Tibial nerve (tissue), 4 donors: ENCODE measurements at regions not wholly inside any gene's neighbourhood (a gene's known extent, or its start where the extent isn't known, plus 50 kb on each side); places are given as distances from the start of the nearest gene placed in this dataset.

Experiments used
- DNase-seq, 2 donors: peaks; one replicate each; pipeline ENCODE4 v3.0.0-alpha.2; 2019; ENCODE audit warnings: low spot score in 2 of 2
- H3K27ac ChIP-seq, 4 donors: fragments of 200-600 bp; sonication (generic) in 3 of 4; one replicate each; pipeline ENCODE4 v1.5.1; 2017 to 2019; ENCODE audit warnings: mild to moderate bottlenecking in 1 of 4
- H3K27me3 ChIP-seq, 2 donors: fragments of 200-600 bp; sonication (generic) in 1 of 2; one replicate each; pipeline versions ENCODE4 v1.5.1 to v1.6.0; 2017 to 2019
- H3K36me3 ChIP-seq, 3 donors: fragments of 200-600 bp; sonication (generic); one replicate each; pipeline ENCODE4 v1.5.1; 2018 to 2019
- H3K4me1 ChIP-seq, 4 donors: fragments of 200-600 bp; sonication (generic) in 3 of 4; one replicate each; pipeline ENCODE4 v1.5.1; 2017 to 2019
- H3K4me3 ChIP-seq, 4 donors: fragments of 200-600 bp; sonication (generic) in 3 of 4; one replicate each; pipeline ENCODE4 v1.5.1; 2017 to 2019; ENCODE audit warnings: mild to moderate bottlenecking in 1 of 4, moderate library complexity in 1 of 4
- H3K9me3 ChIP-seq, 4 donors: fragments of 200-600 bp; sonication (generic) in 3 of 4; one replicate each; pipeline ENCODE4 v1.5.1; 2017 to 2019
- CTCF ChIP-seq, 5 experiments: fragments of 200-600 bp in 3 of 5; fragments of 450-650 bp in 2 of 5; sonication (generic) in 3 of 5; IDR thresholded peaks; one replicate each; pipeline ENCODE4 v1.5.1; 2016 to 2019; ENCODE audit warnings: antibody characterized with exemption in 5 of 5, mild to moderate bottlenecking in 3 of 5, moderate library complexity in 2 of 5
- EP300 ChIP-seq, 2 donors: sonication (generic); formaldehyde crosslinking; IDR thresholded peaks; one replicate each; pipeline ENCODE4 v1.6.1; 2017; ENCODE audit warnings: antibody characterized with exemption in 2 of 2, mild to moderate bottlenecking in 1 of 2
- POLR2A ChIP-seq, 2 donors: fragments of 450-650 bp; IDR thresholded peaks; one replicate each; pipeline ENCODE4 v1.6.1; 2017; ENCODE audit warnings: antibody characterized with exemption in 2 of 2, mild to moderate bottlenecking in 2 of 2, moderate library complexity in 2 of 2
- WGBS, 2 donors: methylation state at CpG; one replicate each; pipeline ENCODE4 v1.1.5; 2018; 5-methylcytosine and 5-hydroxymethylcytosine counted together

GRCh38 chr18:10116574-10116973, 202.8 kb downstream of the VAPA start:
- peaks cover 0 to 9% (median 3%) of the 10 kb centered on the region in 4 donors for H3K9me3 ChIP-seq
- no peaks in the 10 kb centered on the region for H3K36me3 ChIP-seq
- no peak overlapping the region for H3K4me3 ChIP-seq
- no peak overlapping the region for H3K27ac ChIP-seq
- 86 to 88% methylated on average over 3 of the region's 3 CpGs for WGBS, 2 donors
- no peak for DNase-seq
- no peaks in the 10 kb centered on the region for H3K4me1 ChIP-seq
- H3K27me3 ChIP-seq: no peaks in the 10 kb centered on the region
- no peak for TF ChIP-seq POLR2A (IDR thresholded peaks at IDR 0.05)
- no peak for TF ChIP-seq EP300 (IDR thresholded peaks at IDR 0.05)
- no peak for TF ChIP-seq CTCF (IDR thresholded peaks at IDR 0.05)

GRCh38 chr18:10119528-10119927, 205.7 kb downstream of the VAPA start:
- no peak for DNase-seq
- H3K4me1 ChIP-seq: peaks cover 0 to 8% (median 2%) of the 10 kb centered on the region in 4 donors
- TF ChIP-seq POLR2A (IDR thresholded peaks at IDR 0.05): no peak
- TF ChIP-seq CTCF (IDR thresholded peaks at IDR 0.05): no peak
- no peak for TF ChIP-seq EP300 (IDR thresholded peaks at IDR 0.05)
- H3K36me3 ChIP-seq: no peaks in the 10 kb centered on the region
- H3K9me3 ChIP-seq: peaks cover 0 to 9% (median 3%) of the 10 kb centered on the region in 4 donors
- H3K27me3 ChIP-seq: no peaks in the 10 kb centered on the region
- 95 to 100% methylated on average over 1 of the region's 1 CpG for WGBS, 2 donors
- H3K4me3 ChIP-seq: no peak overlapping the region
- H3K27ac ChIP-seq: no peak overlapping the region

- WGBS, 2 donors: 87 to 91% methylated on average over 1 of the region's 1 CpG
- H3K36me3 ChIP-seq: no peaks in the 10 kb centered on the region
- TF ChIP-seq EP300 (IDR thresholded peaks at IDR 0.05): no peak
- no peak for TF ChIP-seq CTCF (IDR thresholded peaks at IDR 0.05)
- TF ChIP-seq POLR2A (IDR thresholded peaks at IDR 0.05): no peak
- H3K9me3 ChIP-seq: peaks cover 0 to 9% (median 3%) of the 10 kb centered on the region in 4 donors
- H3K27ac ChIP-seq: no peak overlapping the region
- peaks cover 0 to 8% (median 2%) of the 10 kb centered on the region in 4 donors for H3K4me1 ChIP-seq
- H3K4me3 ChIP-seq: no peak overlapping the region
- H3K27me3 ChIP-seq: no peaks in the 10 kb centered on the region
- DNase-seq: no peak
These were observed 206.2 kb downstream of the VAPA start for GRCh38 chr18:10119991-10120390.

- H3K36me3 ChIP-seq: no peaks in the 10 kb centered on the region
- no peak for TF ChIP-seq POLR2A (IDR thresholded peaks at IDR 0.05)
- TF ChIP-seq CTCF (IDR thresholded peaks at IDR 0.05): no peak
- no peak for TF ChIP-seq EP300 (IDR thresholded peaks at IDR 0.05)
- no peak overlapping the region for H3K4me3 ChIP-seq
- DNase-seq: no peak
- H3K27ac ChIP-seq: no peak overlapping the region
- peaks cover 0 to 9% (median 3%) of the 10 kb centered on the region in 4 donors for H3K9me3 ChIP-seq
- peaks cover 0 to 8% (median 2%) of the 10 kb centered on the region in 4 donors for H3K4me1 ChIP-seq
- 58 to 75% methylated on average over 3 of the region's 3 CpGs for WGBS, 2 donors
- no peaks in the 10 kb centered on the region for H3K27me3 ChIP-seq
These were observed 206.8 kb downstream of the VAPA start for GRCh38 chr18:10120622-10121021.

- DNase-seq: no peak
- H3K4me1 ChIP-seq: peaks cover 0 to 8% (median 2%) of the 10 kb centered on the region in 4 donors
- no peaks in the 10 kb centered on the region for H3K27me3 ChIP-seq
- peaks cover 0 to 9% (median 3%) of the 10 kb centered on the region in 4 donors for H3K9me3 ChIP-seq
- no peak overlapping the region for H3K4me3 ChIP-seq
- no peaks in the 10 kb centered on the region for H3K36me3 ChIP-seq
- WGBS, 2 donors: 83 to 85% methylated on average over 1 of the region's 1 CpG
- TF ChIP-seq EP300 (IDR thresholded peaks at IDR 0.05) (no peak), POLR2A (IDR thresholded peaks at IDR 0.05) (no peak), CTCF (IDR thresholded peaks at IDR 0.05) (no peak)
- no peak overlapping the region for H3K27ac ChIP-seq
These were observed 207.2 kb downstream of the VAPA start for GRCh38 chr18:10121028-10121427.
